ENCODE measurements at regions not wholly inside any gene's neighbourhood (a gene's known extent, or its start where the extent isn't known, plus 50 kb on each side); places are given as distances from the start of the nearest gene placed in this dataset.

- Histone ChIP-seq H3K27me3 (ENCODE audit: insufficient read depth, poor library complexity, severe bottlenecking) (peaks cover 36% of the 10 kb centered on the region), H3K36me3 (ENCODE audit: low read depth) (no peaks in the 10 kb centered on the region), H3K4me1 (ENCODE audit: insufficient read depth, poor library complexity, severe bottlenecking) (no peaks in the 10 kb centered on the region), H3K4me3 (ENCODE audit: severe bottlenecking) (no peak overlapping the region), H3K9me3 (ENCODE audit: severe bottlenecking) (no peaks in the 10 kb centered on the region), H3K27ac (ENCODE audit: poor library complexity, severe bottlenecking) (no peak overlapping the region)
- no peak for TF ChIP-seq CTCF (IDR thresholded peaks at IDR 0.05; ENCODE audit: poor library complexity, severe bottlenecking)
- DNase-seq (ENCODE audit: low spot score) = no peak
- no peak for ATAC-seq (ENCODE audit: low read depth)
Measured at GRCh38 chr16:85971902-85972638, 73.1 kb downstream of the IRF8 start.

GRCh38 chr16:85974428-85975375 lies 75.7 kb downstream of the IRF8 start:
- Histone ChIP-seq H3K4me1 (ENCODE audit: insufficient read depth, poor library complexity, severe bottlenecking) (no peaks in the 10 kb centered on the region), H3K36me3 (ENCODE audit: low read depth) (no peaks in the 10 kb centered on the region), H3K9me3 (ENCODE audit: severe bottlenecking) (no peaks in the 10 kb centered on the region), H3K4me3 (ENCODE audit: severe bottlenecking) (no peak overlapping the region), H3K27me3 (ENCODE audit: insufficient read depth, poor library complexity, severe bottlenecking) (peaks cover 39% of the 10 kb centered on the region), H3K27ac (ENCODE audit: poor library complexity, severe bottlenecking) (no peak overlapping the region)
- ATAC-seq (ENCODE audit: low read depth) = no peak
- no peak for DNase-seq (ENCODE audit: low spot score)
- TF ChIP-seq CTCF (IDR thresholded peaks at IDR 0.05; ENCODE audit: poor library complexity, severe bottlenecking) = no peak

GRCh38 chr16:85975451-85975981 lies 76.6 kb downstream of the IRF8 start:
- no peak for TF ChIP-seq CTCF (IDR thresholded peaks at IDR 0.05; ENCODE audit: poor library complexity, severe bottlenecking)
- Histone ChIP-seq H3K9me3 (ENCODE audit: severe bottlenecking) (no peaks in the 10 kb centered on the region), H3K27me3 (ENCODE audit: insufficient read depth, poor library complexity, severe bottlenecking) (peaks cover 47% of the 10 kb centered on the region), H3K27ac (ENCODE audit: poor library complexity, severe bottlenecking) (no peak overlapping the region), H3K4me3 (ENCODE audit: severe bottlenecking) (no peak overlapping the region), H3K4me1 (ENCODE audit: insufficient read depth, poor library complexity, severe bottlenecking) (no peaks in the 10 kb centered on the region), H3K36me3 (ENCODE audit: low read depth) (no peaks in the 10 kb centered on the region)
- ATAC-seq (ENCODE audit: low read depth) = no peak
- no peak for DNase-seq (ENCODE audit: low spot score)

GRCh38 chr16:85978291-85978775 lies 79.4 kb downstream of the IRF8 start:
- Histone ChIP-seq H3K27me3 (ENCODE audit: insufficient read depth, poor library complexity, severe bottlenecking) (peaks cover 64% of the 10 kb centered on the region), H3K27ac (ENCODE audit: poor library complexity, severe bottlenecking) (no peak overlapping the region), H3K9me3 (ENCODE audit: severe bottlenecking) (no peaks in the 10 kb centered on the region), H3K4me1 (ENCODE audit: insufficient read depth, poor library complexity, severe bottlenecking) (no peaks in the 10 kb centered on the region), H3K36me3 (ENCODE audit: low read depth) (no peaks in the 10 kb centered on the region), H3K4me3 (ENCODE audit: severe bottlenecking) (no peak overlapping the region)
- DNase-seq (ENCODE audit: low spot score) (no peak), ATAC-seq (ENCODE audit: low read depth) (no peak)
- no peak for TF ChIP-seq CTCF (IDR thresholded peaks at IDR 0.05; ENCODE audit: poor library complexity, severe bottlenecking)
